Endothelial cell of umbilical vein (primary cell): ENCODE measurements at regions not wholly inside any gene's neighbourhood (a gene's known extent, or its start where the extent isn't known, plus 50 kb on each side); places are given as distances from the start of the nearest gene placed in this dataset.

Experiments
- BruUV-seq: library from RNA; stranded (reverse); fragments of 400-500 nt; replicated peaks from 2 replicates; lab custom pipeline; 2021; lab: Mats Ljungman, UMichigan
- CTCF ChIA-PET: fragments of 300-600, 350-600 bp; sonication (Branson Sonifier 250); formaldehyde crosslinking; loops from one replicate; lab custom pipeline; 2021; ENCODE audit warnings: antibody characterized with exemption, inconsistent platforms; lab: Charles Lee
- POLR2A ChIA-PET: fragments of 300-600, 350-600 bp; sonication (Branson Sonifier 250); formaldehyde crosslinking; loops from one replicate; lab custom pipeline; 2021; ENCODE audit warnings: antibody characterized with exemption, inconsistent platforms; lab: Charles Lee
- DNase-seq: peaks from one replicate; pipeline ENCODE4 v3.0.0-alpha.2; 2011; ENCODE audit warnings: low read depth, low spot score
- FAIRE-seq: peaks from 2 replicates; lab custom pipeline; 2011; peaks lifted over from hg19 to GRCh38; lab: Jason Lieb, UNC
- H2AFZ ChIP-seq: 2 replicates; pipeline ENCODE4 v1.6.0; 2012; ENCODE audit warnings: low read depth, low read length, control low read depth, inconsistent platforms
- H3K27ac ChIP-seq: 2 replicates; pipeline ENCODE4 v1.5.1; 2011; ENCODE audit warnings: low read depth, mild to moderate bottlenecking, control low read depth, low read length, moderate library complexity; ENCODE audit not compliant: insufficient read depth
- H3K27me3 ChIP-seq, 2 experiments: 2 replicates each; pipeline versions ENCODE4 v1.6.0 to v1.6.1; 2011; ENCODE audit warnings: low read length in 2 of 2, mixed read lengths in 1 of 2; ENCODE audit not compliant: control insufficient read depth in 2 of 2, insufficient read depth in 2 of 2
- H3K36me3 ChIP-seq, 2 experiments: 2 replicates in 1 of 2; 3 replicates in 1 of 2; pipeline ENCODE4 v1.5.1; 2011; ENCODE audit warnings: low read length in 2 of 2, mild to moderate bottlenecking in 1 of 2, moderate library complexity in 1 of 2; ENCODE audit not compliant: control insufficient read depth in 2 of 2, insufficient read depth in 2 of 2; ENCODE audit errors: extremely low read depth in 1 of 2
- H3K4me1 ChIP-seq: 3 replicates; pipeline ENCODE4 v1.5.1; 2011; ENCODE audit warnings: mild to moderate bottlenecking, low read length; ENCODE audit not compliant: control insufficient read depth, insufficient read depth; ENCODE audit errors: extremely low read depth
- H3K4me2 ChIP-seq: 2 replicates; pipeline ENCODE4 v1.6.1; 2011; ENCODE audit warnings: low read length, control low read depth, mixed read lengths; ENCODE audit not compliant: insufficient read depth
- H3K4me3 ChIP-seq, 3 experiments: fragments of 200-600 bp in 1 of 3; sonication (generic), shearing (Covaris generic) in 1 of 3; replicated peaks in 1 of 3; 2 replicates each; pipeline ENCODE4 v1.5.1; 2011 to 2016; ENCODE audit warnings: control low read depth in 3 of 3, low read length in 3 of 3, mild to moderate bottlenecking in 2 of 3, inconsistent platforms in 1 of 3, low read depth in 1 of 3, moderate library complexity in 1 of 3; ENCODE audit not compliant: insufficient read depth in 1 of 3
- H3K79me2 ChIP-seq: 2 replicates; pipeline ENCODE4 v1.6.0; 2012; ENCODE audit warnings: low read length, inconsistent platforms; ENCODE audit not compliant: control insufficient read depth, insufficient read depth
- H3K9ac ChIP-seq: replicated peaks from 2 replicates; pipeline ENCODE3; 2011; ENCODE audit warnings: low read length, control low read depth; ENCODE audit not compliant: insufficient read depth; ENCODE audit errors: extremely low read depth
- H3K9me1 ChIP-seq: replicated peaks from 3 replicates; pipeline ENCODE4 v1.6.0; 2011; ENCODE audit warnings: mild to moderate bottlenecking, low read length; ENCODE audit not compliant: control insufficient read depth, insufficient read depth; ENCODE audit errors: extremely low read depth
- H3K9me3 ChIP-seq: replicated peaks from 2 replicates; pipeline ENCODE4 v1.5.1; 2012; ENCODE audit warnings: low read length, inconsistent platforms; ENCODE audit not compliant: control insufficient read depth, insufficient read depth
- H4K20me1 ChIP-seq: replicated peaks from 2 replicates; pipeline ENCODE3; 2011; ENCODE audit warnings: mild to moderate bottlenecking, low read length; ENCODE audit not compliant: control insufficient read depth, insufficient read depth; ENCODE audit errors: extremely low read depth
- EZH2 ChIP-seq: IDR thresholded peaks from 2 replicates; pipeline ENCODE4 v1.6.1; 2012; ENCODE audit warnings: borderline replicate concordance, low read depth, mild to moderate bottlenecking, moderate library complexity, low read length, inconsistent platforms; ENCODE audit not compliant: severe bottlenecking
- FOS ChIP-seq: IDR thresholded peaks from 2 replicates; pipeline ENCODE4 v1.6.1; 2011; ENCODE audit warnings: mild to moderate bottlenecking, low read length, moderate library complexity, borderline replicate concordance; ENCODE audit not compliant: insufficient read depth
- GATA2 ChIP-seq: IDR thresholded peaks from 2 replicates; pipeline ENCODE4 v1.7.0; 2011; ENCODE audit warnings: low read depth, mild to moderate bottlenecking, moderate library complexity, mixed read lengths, low read length; ENCODE audit not compliant: insufficient read length, insufficient read depth
- JUN ChIP-seq: IDR thresholded peaks from 2 replicates; pipeline ENCODE4 v1.6.1; 2011; ENCODE audit warnings: borderline replicate concordance, low read depth; ENCODE audit not compliant: insufficient read length, insufficient read depth
- MYC ChIP-seq: IDR thresholded peaks from one replicate; pipeline ENCODE4 v1.6.1; 2011; ENCODE audit warnings: mild to moderate bottlenecking, low read depth, low read length
- POLR2A ChIP-seq: IDR thresholded peaks from 2 replicates; pipeline ENCODE4 v1.6.1; 2012; ENCODE audit warnings: low read depth, mild to moderate bottlenecking, control low read depth, low read length
- POLR2AphosphoS5 ChIP-seq: IDR thresholded peaks from 2 replicates; pipeline ENCODE4 v1.6.1; 2012; ENCODE audit warnings: low read depth, mild to moderate bottlenecking, control low read depth, low read length, moderate library complexity; ENCODE audit not compliant: insufficient read depth
- dilution Hi-C: fragments of 300-500 bp; cut with MboI; formaldehyde crosslinking; loops from one replicate; pipeline ENCODE4 v1.15.0; 2019; ENCODE audit warnings: low sequenced_read_pairs; ENCODE audit not compliant: extremely low pct_ligation_motif_present
- intact Hi-C: fragments of 100-400 bp; cut with micrococcal nuclease; formaldehyde crosslinking; loops from one replicate; pipeline ENCODE4 v1.10.0; 2022
- TF ChIP-seq, protein P1 (sequence below): IDR thresholded peaks from 2 replicates; pipeline ENCODE4 v1.6.1; 2011; ENCODE audit not compliant: insufficient read depth, insufficient read length
- TF ChIP-seq, protein P2 (sequence below), 2 donors: IDR thresholded peaks; 1 replicate in 1 of 2; 2 replicates in 1 of 2; pipeline ENCODE4 v1.5.1; 2011; ENCODE audit warnings: low read length in 2 of 2, mild to moderate bottlenecking in 2 of 2, moderate library complexity in 2 of 2, control low read depth in 1 of 2, inconsistent platforms in 1 of 2, low read depth in 1 of 2; ENCODE audit not compliant: insufficient read depth in 1 of 2; ENCODE audit errors: extremely low read depth in 1 of 2

DNA sequence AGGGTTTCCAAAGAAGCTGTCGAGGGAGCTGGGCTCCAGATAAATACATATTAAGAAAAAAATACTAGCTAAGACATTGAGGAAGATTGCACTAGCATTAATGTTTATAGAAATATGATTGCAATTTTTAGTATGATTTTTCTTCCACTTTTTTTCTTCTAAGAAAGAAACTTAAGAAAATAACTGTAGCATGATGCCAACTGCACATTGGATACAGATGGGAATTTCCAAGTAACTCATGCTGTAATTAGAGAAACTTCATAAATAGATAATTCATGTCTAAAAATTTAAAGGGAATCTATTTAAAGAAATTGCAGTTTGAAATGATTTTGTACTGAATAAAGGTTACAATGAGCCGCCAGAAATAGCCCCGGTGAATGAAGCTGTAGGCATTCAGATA, 119.4 kb downstream of the POLR1F start:
- DNase-seq (no peak), FAIRE-seq (no peak)
- no peaks in the 10 kb centered on the region for H3K9me3 ChIP-seq
- H3K27ac ChIP-seq, result no peak overlapping the region
- intact Hi-C loops, result no loop called here
- no peaks in the 10 kb centered on the region for H3K9me1 ChIP-seq
- no TSS peak for BruUV-seq
- H4K20me1 ChIP-seq, result no peaks in the 10 kb centered on the region
- dilution Hi-C loops, result no loop called here
- no peak overlapping the region for H3K9ac ChIP-seq
- no peaks in the 10 kb centered on the region for H3K36me3 ChIP-seq
- no peak overlapping the region for H2AFZ ChIP-seq
- H3K4me2 ChIP-seq, result no peak overlapping the region
- ChIA-PET CTCF (no interaction called here), POLR2A (no interaction called here)
- H3K4me1 ChIP-seq, result no peaks in the 10 kb centered on the region
- no peaks in the 10 kb centered on the region for H3K79me2 ChIP-seq
- H3K4me3 ChIP-seq, result no peak overlapping the region
- TF ChIP-seq, protein P1, sequence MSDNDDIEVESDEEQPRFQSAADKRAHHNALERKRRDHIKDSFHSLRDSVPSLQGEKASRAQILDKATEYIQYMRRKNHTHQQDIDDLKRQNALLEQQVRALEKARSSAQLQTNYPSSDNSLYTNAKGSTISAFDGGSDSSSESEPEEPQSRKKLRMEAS, result no peak
- H3K27me3 ChIP-seq, result no peaks in the 10 kb centered on the region

DNA sequence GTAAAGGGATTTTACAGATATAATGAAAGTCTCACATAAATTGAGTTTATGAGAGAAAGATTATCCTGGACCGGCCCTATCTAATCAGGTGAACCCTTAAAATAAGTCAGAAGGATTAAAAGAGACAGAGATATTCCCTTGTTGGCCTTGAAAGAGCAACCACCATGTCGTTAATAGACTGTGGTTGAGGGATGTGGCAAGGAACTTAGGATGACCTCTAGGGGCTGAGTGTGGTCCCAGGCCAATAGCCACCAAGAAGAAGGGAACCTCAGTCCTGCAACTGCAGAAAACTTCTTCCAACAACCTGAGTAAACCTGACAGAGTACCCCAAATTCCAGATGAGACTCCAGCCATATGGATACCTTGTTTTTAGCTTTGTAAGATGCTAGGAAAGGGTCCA, 121.5 kb downstream of the POLR1F start:
- TF ChIP-seq MYC, result no peak
- TF ChIP-seq, protein P2, sequence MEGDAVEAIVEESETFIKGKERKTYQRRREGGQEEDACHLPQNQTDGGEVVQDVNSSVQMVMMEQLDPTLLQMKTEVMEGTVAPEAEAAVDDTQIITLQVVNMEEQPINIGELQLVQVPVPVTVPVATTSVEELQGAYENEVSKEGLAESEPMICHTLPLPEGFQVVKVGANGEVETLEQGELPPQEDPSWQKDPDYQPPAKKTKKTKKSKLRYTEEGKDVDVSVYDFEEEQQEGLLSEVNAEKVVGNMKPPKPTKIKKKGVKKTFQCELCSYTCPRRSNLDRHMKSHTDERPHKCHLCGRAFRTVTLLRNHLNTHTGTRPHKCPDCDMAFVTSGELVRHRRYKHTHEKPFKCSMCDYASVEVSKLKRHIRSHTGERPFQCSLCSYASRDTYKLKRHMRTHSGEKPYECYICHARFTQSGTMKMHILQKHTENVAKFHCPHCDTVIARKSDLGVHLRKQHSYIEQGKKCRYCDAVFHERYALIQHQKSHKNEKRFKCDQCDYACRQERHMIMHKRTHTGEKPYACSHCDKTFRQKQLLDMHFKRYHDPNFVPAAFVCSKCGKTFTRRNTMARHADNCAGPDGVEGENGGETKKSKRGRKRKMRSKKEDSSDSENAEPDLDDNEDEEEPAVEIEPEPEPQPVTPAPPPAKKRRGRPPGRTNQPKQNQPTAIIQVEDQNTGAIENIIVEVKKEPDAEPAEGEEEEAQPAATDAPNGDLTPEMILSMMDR (IDR thresholded peaks at IDR 0.05; ENCODE audit: extremely low read depth in 1 of 2, insufficient read depth in 1 of 2, low read depth in 1 of 2, low read length in 2 of 2), result no peak
- TF ChIP-seq, protein P1, result no peak
- TF ChIP-seq JUN, result no peak
- TF ChIP-seq POLR2A, result no peak
- TF ChIP-seq FOS, result no peak
- no peak for TF ChIP-seq GATA2
- TF ChIP-seq POLR2AphosphoS5, result no peak
- no peak for TF ChIP-seq EZH2
- FAIRE-seq (no peak), DNase-seq (no peak)
- Histone ChIP-seq H4K20me1 (no peaks in the 10 kb centered on the region), H3K4me2 (no peak overlapping the region), H3K4me1 (no peaks in the 10 kb centered on the region), H3K27ac (no peak overlapping the region), H3K9ac (no peak overlapping the region), H3K36me3 (no peaks in the 10 kb centered on the region), H3K9me1 (no peaks in the 10 kb centered on the region), H3K27me3 (no peaks in the 10 kb centered on the region), H3K4me3 (no peak overlapping the region), H2AFZ (no peak overlapping the region), H3K79me2 (no peaks in the 10 kb centered on the region), H3K9me3 (no peaks in the 10 kb centered on the region)
- ChIA-PET CTCF (no interaction called here), POLR2A (no interaction called here)
- intact Hi-C loops (no loop called here), dilution Hi-C loops (no loop called here)
- no TSS peak for BruUV-seq
